IPS DF 6.9 (cell line): ENCODE measurements at regions not wholly inside any gene's neighbourhood (a gene's known extent, or its start where the extent isn't known, plus 50 kb on each side); places are given as distances from the start of the nearest gene placed in this dataset.

Source experiments
- DNase-seq: peaks from one replicate; pipeline ENCODE4 v3.0.0-alpha.2; 2013; ENCODE audit warnings: low read depth, low spot score
- H3K27ac ChIP-seq: one replicate; pipeline ENCODE4 v1.5.1; 2013; ENCODE audit warnings: low read length, control low read depth
- H3K27me3 ChIP-seq: 2 replicates; pipeline ENCODE4 v1.6.1; 2013; ENCODE audit warnings: mild to moderate bottlenecking, low read length; ENCODE audit not compliant: control insufficient read depth, insufficient read depth
- H3K36me3 ChIP-seq: 2 replicates; pipeline ENCODE4 v1.6.1; 2013; ENCODE audit warnings: low read length; ENCODE audit not compliant: control insufficient read depth, insufficient read depth
- H3K4me1 ChIP-seq: 2 replicates; pipeline ENCODE4 v1.6.1; 2013; ENCODE audit warnings: low read length; ENCODE audit not compliant: control insufficient read depth, insufficient read depth
- H3K4me3 ChIP-seq: 2 replicates; pipeline ENCODE4 v1.5.1; 2013; ENCODE audit warnings: mild to moderate bottlenecking, low read length
- H3K9me3 ChIP-seq: 2 replicates; pipeline ENCODE4 v1.6.1; 2013; ENCODE audit warnings: low read length, inconsistent platforms; ENCODE audit not compliant: control insufficient read depth, insufficient read depth
- WGBS: extraction: QIAGEN DNeasy Blood & Tissue Kit; methylation state at CpG from one replicate; pipeline ENCODE4 v1.1.7; 2013; ENCODE audit warnings: mixed read lengths, missing lambda C conversion rate; ENCODE audit not compliant: insufficient read length, insufficient coverage; 5-methylcytosine and 5-hydroxymethylcytosine counted together

- H3K36me3 ChIP-seq = no peaks in the 10 kb centered on the region
- WGBS = no CpG with 5 or more reads among the region's 1 CpG
- H3K27me3 ChIP-seq = no peaks in the 10 kb centered on the region
- H3K27ac ChIP-seq = no peak overlapping the region
- no peak overlapping the region for H3K4me3 ChIP-seq
- DNase-seq = no peak
- no peaks in the 10 kb centered on the region for H3K4me1 ChIP-seq
- H3K9me3 ChIP-seq = no peaks in the 10 kb centered on the region
Measured at GRCh38 chr15:35596285-35596684, 50.3 kb upstream of the DPH6 start.

- WGBS = 100% methylated on average over 3 of the region's 3 CpGs
- Histone ChIP-seq H3K27ac (no peak overlapping the region), H3K4me1 (no peaks in the 10 kb centered on the region), H3K4me3 (no peak overlapping the region), H3K9me3 (no peaks in the 10 kb centered on the region), H3K27me3 (no peaks in the 10 kb centered on the region), H3K36me3 (no peaks in the 10 kb centered on the region)
- no peak for DNase-seq
Measured at GRCh38 chr15:35602836-35603235, 56.9 kb upstream of the DPH6 start.

- WGBS = no CpG with 5 or more reads among the region's 2 CpGs
- Histone ChIP-seq H3K27ac (no peak overlapping the region), H3K4me1 (no peaks in the 10 kb centered on the region), H3K27me3 (no peaks in the 10 kb centered on the region), H3K36me3 (no peaks in the 10 kb centered on the region), H3K9me3 (no peaks in the 10 kb centered on the region), H3K4me3 (no peak overlapping the region)
- no peak for DNase-seq
Measured at GRCh38 chr15:35603301-35603700, 57.3 kb upstream of the DPH6 start.

- H3K27ac ChIP-seq = no peak overlapping the region
- H3K4me3 ChIP-seq = no peak overlapping the region
- DNase-seq = no peak
- H3K27me3 ChIP-seq = no peaks in the 10 kb centered on the region
- no peaks in the 10 kb centered on the region for H3K36me3 ChIP-seq
- H3K4me1 ChIP-seq = no peaks in the 10 kb centered on the region
- H3K9me3 ChIP-seq = no peaks in the 10 kb centered on the region
Measured at GRCh38 chr15:35603856-35604255, 57.9 kb upstream of the DPH6 start.

GRCh38 chr15:35605764-35606449 is 59.9 kb upstream of the DPH6 start:
- Histone ChIP-seq H3K27me3 (no peaks in the 10 kb centered on the region), H3K9me3 (no peaks in the 10 kb centered on the region), H3K36me3 (no peaks in the 10 kb centered on the region), H3K27ac (no peak overlapping the region), H3K4me1 (no peaks in the 10 kb centered on the region), H3K4me3 (no peak overlapping the region)
- DNase-seq = no peak
- WGBS = no CpG with 5 or more reads among the region's 2 CpGs

GRCh38 chr15:35606450-35606779 is 60.5 kb upstream of the DPH6 start:
- no CpG with 5 or more reads among the region's 3 CpGs for WGBS
- H3K36me3 ChIP-seq = no peaks in the 10 kb centered on the region

GRCh38 chr15:35616498-35617271 is 70.7 kb upstream of the DPH6 start:
- WGBS = no CpG with 5 or more reads among the region's 1 CpG
- H3K27ac ChIP-seq = no peak overlapping the region
- H3K9me3 ChIP-seq = no peaks in the 10 kb centered on the region

More at GRCh38 chr15:35606450-35606779, 60.5 kb upstream of the DPH6 start:
- Histone ChIP-seq H3K9me3 (no peaks in the 10 kb centered on the region), H3K4me3 (no peak overlapping the region), H3K27ac (no peak overlapping the region), H3K27me3 (no peaks in the 10 kb centered on the region), H3K4me1 (no peaks in the 10 kb centered on the region)
- no peak for DNase-seq

GRCh38 chr15:35618260-35619188 is 72.6 kb upstream of the DPH6 start:
- H3K27me3 ChIP-seq = no peaks in the 10 kb centered on the region
- H3K27ac ChIP-seq = no peak overlapping the region
- no peak for DNase-seq
- H3K4me1 ChIP-seq = no peaks in the 10 kb centered on the region
- no CpG with 5 or more reads among the region's 2 CpGs for WGBS
- H3K4me3 ChIP-seq = no peak overlapping the region
- H3K36me3 ChIP-seq = no peaks in the 10 kb centered on the region
- H3K9me3 ChIP-seq = no peaks in the 10 kb centered on the region

More at GRCh38 chr15:35616498-35617271, 70.7 kb upstream of the DPH6 start:
- H3K4me3 ChIP-seq = no peak overlapping the region
- H3K36me3 ChIP-seq = no peaks in the 10 kb centered on the region
- H3K4me1 ChIP-seq = no peaks in the 10 kb centered on the region
- no peak for DNase-seq
- H3K27me3 ChIP-seq = no peaks in the 10 kb centered on the region

GRCh38 chr15:35622641-35623340 is 76.8 kb upstream of the DPH6 start:
- H3K36me3 ChIP-seq = no peaks in the 10 kb centered on the region
- H3K27me3 ChIP-seq = no peaks in the 10 kb centered on the region
- no CpG with 5 or more reads among the region's 6 CpGs for WGBS
- H3K4me1 ChIP-seq = no peaks in the 10 kb centered on the region
- H3K9me3 ChIP-seq = no peaks in the 10 kb centered on the region
- no peak for DNase-seq
- no peak overlapping the region for H3K4me3 ChIP-seq
- no peak overlapping the region for H3K27ac ChIP-seq

GRCh38 chr15:35624881-35625280 is 78.9 kb upstream of the DPH6 start:
- Histone ChIP-seq H3K4me1 (no peaks in the 10 kb centered on the region), H3K27me3 (no peaks in the 10 kb centered on the region), H3K27ac (no peak overlapping the region), H3K36me3 (no peaks in the 10 kb centered on the region), H3K9me3 (no peaks in the 10 kb centered on the region), H3K4me3 (no peak overlapping the region)
- DNase-seq = no peak
- no CpG with 5 or more reads among the region's 3 CpGs for WGBS
